ENCODE measurements at regions not wholly inside any gene's neighbourhood (a gene's known extent, or its start where the extent isn't known, plus 50 kb on each side); places are given as distances from the start of the nearest gene placed in this dataset.

DNA sequence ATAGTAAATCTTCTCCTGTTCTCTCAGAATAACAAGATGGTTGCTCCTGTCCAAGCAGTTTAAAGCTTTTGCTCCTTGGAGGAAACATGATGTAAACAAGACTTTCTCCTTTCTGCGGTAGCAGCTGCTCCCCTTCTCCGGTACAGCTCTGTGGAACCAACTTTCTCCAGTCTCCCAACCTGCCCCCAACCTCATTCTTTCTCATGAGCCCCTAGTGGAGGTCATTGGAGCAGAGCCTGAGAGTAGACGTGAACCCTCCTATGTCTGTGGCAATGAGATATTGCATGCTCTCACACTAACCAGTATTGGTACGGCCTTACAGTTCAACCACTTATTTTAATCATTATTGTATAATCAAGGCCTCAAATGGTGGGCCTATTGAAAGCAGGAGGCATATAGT is 483.8 kb upstream of the CDH10 start:
- H3K27ac Mint-ChIP-seq (ENCODE audit: unreplicated experiment): no peak overlapping the region
- H3K9me3 Mint-ChIP-seq (ENCODE audit: unreplicated experiment): peaks cover 7% of the 10 kb centered on the region
- H3K27me3 Mint-ChIP-seq (ENCODE audit: unreplicated experiment): no peaks in the 10 kb centered on the region
- no peaks in the 10 kb centered on the region for H3K36me3 Mint-ChIP-seq (ENCODE audit: unreplicated experiment)
- TF ChIP-seq, protein P1, sequence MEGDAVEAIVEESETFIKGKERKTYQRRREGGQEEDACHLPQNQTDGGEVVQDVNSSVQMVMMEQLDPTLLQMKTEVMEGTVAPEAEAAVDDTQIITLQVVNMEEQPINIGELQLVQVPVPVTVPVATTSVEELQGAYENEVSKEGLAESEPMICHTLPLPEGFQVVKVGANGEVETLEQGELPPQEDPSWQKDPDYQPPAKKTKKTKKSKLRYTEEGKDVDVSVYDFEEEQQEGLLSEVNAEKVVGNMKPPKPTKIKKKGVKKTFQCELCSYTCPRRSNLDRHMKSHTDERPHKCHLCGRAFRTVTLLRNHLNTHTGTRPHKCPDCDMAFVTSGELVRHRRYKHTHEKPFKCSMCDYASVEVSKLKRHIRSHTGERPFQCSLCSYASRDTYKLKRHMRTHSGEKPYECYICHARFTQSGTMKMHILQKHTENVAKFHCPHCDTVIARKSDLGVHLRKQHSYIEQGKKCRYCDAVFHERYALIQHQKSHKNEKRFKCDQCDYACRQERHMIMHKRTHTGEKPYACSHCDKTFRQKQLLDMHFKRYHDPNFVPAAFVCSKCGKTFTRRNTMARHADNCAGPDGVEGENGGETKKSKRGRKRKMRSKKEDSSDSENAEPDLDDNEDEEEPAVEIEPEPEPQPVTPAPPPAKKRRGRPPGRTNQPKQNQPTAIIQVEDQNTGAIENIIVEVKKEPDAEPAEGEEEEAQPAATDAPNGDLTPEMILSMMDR (IDR thresholded peaks at IDR 0.05): no peak
- H3K4me1 Mint-ChIP-seq (ENCODE audit: unreplicated experiment): no peaks in the 10 kb centered on the region
- DNase-seq (ENCODE audit: extremely low spot score, unreplicated experiment): no peak
- no peak overlapping the region for H3K4me3 Mint-ChIP-seq (ENCODE audit: unreplicated experiment)

DNA sequence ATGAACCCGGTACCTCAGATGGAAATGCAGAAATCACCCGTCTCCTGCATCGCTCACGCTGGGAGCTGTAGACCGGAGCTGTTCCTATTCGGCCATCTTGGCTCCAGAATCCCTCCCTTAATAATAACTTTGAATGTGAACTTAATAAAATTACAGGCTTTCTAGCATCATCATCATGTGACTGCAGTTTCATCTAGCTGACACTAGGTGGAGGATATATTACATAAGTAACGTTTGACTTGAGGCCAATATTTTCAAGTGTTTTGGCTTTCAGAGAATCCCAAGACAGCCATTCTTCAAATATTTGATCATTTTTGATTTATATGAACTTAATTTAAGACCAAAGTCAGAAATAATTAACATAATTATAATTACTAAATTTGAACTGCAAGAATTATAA is 474.9 kb upstream of the CDH10 start:
- H3K27me3 Mint-ChIP-seq (ENCODE audit: unreplicated experiment): no peaks in the 10 kb centered on the region
- no peak for DNase-seq (ENCODE audit: extremely low spot score, unreplicated experiment)
- TF ChIP-seq, protein P1 (IDR thresholded peaks at IDR 0.05): peak; percentile 34
- no peaks in the 10 kb centered on the region for H3K36me3 Mint-ChIP-seq (ENCODE audit: unreplicated experiment)
- H3K4me3 Mint-ChIP-seq (ENCODE audit: unreplicated experiment): no peak overlapping the region
- H3K9me3 Mint-ChIP-seq (ENCODE audit: unreplicated experiment): no peaks in the 10 kb centered on the region
- no peak overlapping the region for H3K27ac Mint-ChIP-seq (ENCODE audit: unreplicated experiment)
- no peaks in the 10 kb centered on the region for H3K4me1 Mint-ChIP-seq (ENCODE audit: unreplicated experiment)

GRCh38 chr5:25107853-25108252 is 463.1 kb upstream of the CDH10 start:
- Mint-ChIP-seq H3K4me3 (ENCODE audit: unreplicated experiment) (no peak overlapping the region), H3K27me3 (ENCODE audit: unreplicated experiment) (no peaks in the 10 kb centered on the region), H3K4me1 (ENCODE audit: unreplicated experiment) (no peaks in the 10 kb centered on the region), H3K36me3 (ENCODE audit: unreplicated experiment) (no peaks in the 10 kb centered on the region), H3K27ac (ENCODE audit: unreplicated experiment) (no peak overlapping the region), H3K9me3 (ENCODE audit: unreplicated experiment) (peaks cover 4% of the 10 kb centered on the region)
- DNase-seq (ENCODE audit: extremely low spot score, unreplicated experiment): no peak
- TF ChIP-seq, protein P1 (IDR thresholded peaks at IDR 0.05): no peak

DNA sequence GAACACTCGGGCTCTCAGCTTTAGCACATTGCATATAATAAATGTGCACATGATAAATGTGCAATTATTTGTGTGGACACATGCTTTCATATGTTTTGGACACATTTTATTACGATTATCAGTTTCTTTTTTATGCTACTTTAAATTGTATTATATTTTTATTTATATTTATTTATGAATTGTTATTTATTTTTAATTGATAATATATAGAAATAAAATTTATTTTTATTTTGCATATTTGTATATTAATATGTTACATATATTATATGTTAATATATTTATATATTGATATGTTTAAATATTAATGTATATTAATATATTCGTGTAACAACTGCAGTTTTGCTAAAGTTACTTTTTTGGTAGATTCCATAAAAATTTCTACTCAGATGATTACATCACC is 454.8 kb upstream of the CDH10 start:
- DNase-seq (ENCODE audit: extremely low spot score, unreplicated experiment): no peak
- H3K27ac Mint-ChIP-seq (ENCODE audit: unreplicated experiment): no peak overlapping the region
- no peaks in the 10 kb centered on the region for H3K4me1 Mint-ChIP-seq (ENCODE audit: unreplicated experiment)
- no peak overlapping the region for H3K4me3 Mint-ChIP-seq (ENCODE audit: unreplicated experiment)
- no peaks in the 10 kb centered on the region for H3K36me3 Mint-ChIP-seq (ENCODE audit: unreplicated experiment)
- TF ChIP-seq, protein P1 (IDR thresholded peaks at IDR 0.05): no peak
- H3K9me3 Mint-ChIP-seq (ENCODE audit: unreplicated experiment): no peaks in the 10 kb centered on the region
- H3K27me3 Mint-ChIP-seq (ENCODE audit: unreplicated experiment): no peaks in the 10 kb centered on the region

DNA sequence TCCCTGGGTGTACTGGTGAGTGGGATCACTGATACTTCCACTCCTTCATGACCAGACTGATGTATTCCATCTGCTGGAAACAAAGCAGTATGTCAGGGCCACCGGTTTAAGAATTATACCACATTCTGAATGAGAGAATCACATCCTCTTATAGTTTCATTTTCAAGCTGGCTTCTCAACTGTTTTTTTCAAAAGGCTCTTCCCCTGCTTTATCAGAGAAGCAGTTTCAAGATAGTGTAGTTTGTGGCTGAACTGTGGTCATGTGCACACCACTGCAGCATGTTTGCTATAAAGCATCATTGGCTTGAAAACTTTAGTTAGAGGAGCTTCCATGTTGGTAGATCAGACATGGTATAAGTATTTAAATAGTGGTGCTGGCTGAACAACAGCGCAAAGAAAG is 450.5 kb upstream of the CDH10 start:
- peaks cover 4% of the 10 kb centered on the region for H3K4me1 Mint-ChIP-seq (ENCODE audit: unreplicated experiment)
- no peaks in the 10 kb centered on the region for H3K27me3 Mint-ChIP-seq (ENCODE audit: unreplicated experiment)
- no peak for DNase-seq (ENCODE audit: extremely low spot score, unreplicated experiment)
- TF ChIP-seq, protein P1 (IDR thresholded peaks at IDR 0.05): no peak
- no peak overlapping the region for H3K4me3 Mint-ChIP-seq (ENCODE audit: unreplicated experiment)
- no peak overlapping the region for H3K27ac Mint-ChIP-seq (ENCODE audit: unreplicated experiment)
- peaks cover 3% of the 10 kb centered on the region for H3K9me3 Mint-ChIP-seq (ENCODE audit: unreplicated experiment)
- H3K36me3 Mint-ChIP-seq (ENCODE audit: unreplicated experiment): no peaks in the 10 kb centered on the region

Measured in osteocyte (in vitro differentiated cells).